ENCODE measurements at regions not wholly inside any gene's neighbourhood (a gene's known extent, or its start where the extent isn't known, plus 50 kb on each side); places are given as distances from the start of the nearest gene placed in this dataset.

- H3K36me3 ChIP-seq (ENCODE audit: control insufficient read depth in 2 of 2, extremely low read depth in 1 of 2, insufficient read depth in 2 of 2, low read length in 2 of 2): no peaks in the 10 kb centered on the region
- no peak overlapping the region for H3K9ac ChIP-seq (replicated peaks; ENCODE audit: extremely low read depth, insufficient read depth, low read length)
- intact Hi-C loops (cut with micrococcal nuclease) (no loop called here), dilution Hi-C loops (cut with MboI; ENCODE audit: extremely low pct_ligation_motif_present, low sequenced_read_pairs) (no loop called here)
- DNase-seq (ENCODE audit: low read depth, low spot score) (no peak), FAIRE-seq (no peak)
- H3K4me3 ChIP-seq (replicated peaks in 1 of 3; ENCODE audit: insufficient read depth in 1 of 3, low read depth in 1 of 3, low read length in 3 of 3): no peak overlapping the region
- no peaks in the 10 kb centered on the region for H3K4me1 ChIP-seq (ENCODE audit: control insufficient read depth, extremely low read depth, insufficient read depth, low read length)
- BruUV-seq (replicated peaks): no TSS peak
- no peaks in the 10 kb centered on the region for H3K9me1 ChIP-seq (replicated peaks; ENCODE audit: control insufficient read depth, extremely low read depth, insufficient read depth, low read length)
- no peaks in the 10 kb centered on the region for H3K79me2 ChIP-seq (ENCODE audit: control insufficient read depth, insufficient read depth, low read length)
- no peaks in the 10 kb centered on the region for H4K20me1 ChIP-seq (replicated peaks; ENCODE audit: control insufficient read depth, extremely low read depth, insufficient read depth, low read length)
- POLR2A ChIA-PET: no interaction called here
- H3K27me3 ChIP-seq (ENCODE audit: control insufficient read depth in 2 of 2, insufficient read depth in 2 of 2, low read length in 2 of 2): no peaks in the 10 kb centered on the region
- no peak overlapping the region for H3K4me2 ChIP-seq (ENCODE audit: insufficient read depth, low read length)
- H3K9me3 ChIP-seq (replicated peaks; ENCODE audit: control insufficient read depth, insufficient read depth, low read length): no peaks in the 10 kb centered on the region
- TF ChIP-seq POLR2A (IDR thresholded peaks at IDR 0.05; ENCODE audit: low read depth, low read length): no peak
- H3K27ac ChIP-seq (ENCODE audit: insufficient read depth, low read depth, low read length): no peak overlapping the region
- CTCF ChIA-PET: no interaction called here
- H2AFZ ChIP-seq (ENCODE audit: low read depth, low read length): no peak overlapping the region
Measured at GRCh38 chr4:59517007-59517406, 1683.1 kb upstream of the ADGRL3 start.

GRCh38 chr4:59518005-59518823, 1681.9 kb upstream of the ADGRL3 start:
- BruUV-seq (replicated peaks): no TSS peak
- Histone ChIP-seq H3K9me3 (replicated peaks; ENCODE audit: control insufficient read depth, insufficient read depth, low read length) (no peaks in the 10 kb centered on the region), H3K27ac (ENCODE audit: insufficient read depth, low read depth, low read length) (no peak overlapping the region), H3K27me3 (ENCODE audit: control insufficient read depth in 2 of 2, insufficient read depth in 2 of 2, low read length in 2 of 2) (no peaks in the 10 kb centered on the region), H3K9me1 (replicated peaks; ENCODE audit: control insufficient read depth, extremely low read depth, insufficient read depth, low read length) (no peaks in the 10 kb centered on the region), H4K20me1 (replicated peaks; ENCODE audit: control insufficient read depth, extremely low read depth, insufficient read depth, low read length) (no peaks in the 10 kb centered on the region), H3K79me2 (ENCODE audit: control insufficient read depth, insufficient read depth, low read length) (no peaks in the 10 kb centered on the region), H3K36me3 (ENCODE audit: control insufficient read depth in 2 of 2, extremely low read depth in 1 of 2, insufficient read depth in 2 of 2, low read length in 2 of 2) (no peaks in the 10 kb centered on the region), H3K9ac (replicated peaks; ENCODE audit: extremely low read depth, insufficient read depth, low read length) (no peak overlapping the region), H2AFZ (ENCODE audit: low read depth, low read length) (no peak overlapping the region), H3K4me3 (replicated peaks in 1 of 3; ENCODE audit: insufficient read depth in 1 of 3, low read depth in 1 of 3, low read length in 3 of 3) (no peak overlapping the region), H3K4me1 (ENCODE audit: control insufficient read depth, extremely low read depth, insufficient read depth, low read length) (no peaks in the 10 kb centered on the region), H3K4me2 (ENCODE audit: insufficient read depth, low read length) (no peak overlapping the region)
- TF ChIP-seq FOS (IDR thresholded peaks at IDR 0.05; ENCODE audit: borderline replicate concordance, insufficient read depth, low read length) (no peak), MYC (IDR thresholded peaks at IDR 0.05; ENCODE audit: low read depth, low read length) (no peak), CTCF (IDR thresholded peaks at IDR 0.05; ENCODE audit: extremely low read depth in 1 of 2, insufficient read depth in 1 of 2, low read depth in 1 of 2, low read length in 2 of 2) (no peak), MAX (IDR thresholded peaks at IDR 0.05; ENCODE audit: insufficient read depth, insufficient read length) (no peak), GATA2 (IDR thresholded peaks at IDR 0.05; ENCODE audit: insufficient read depth, insufficient read length, low read depth, low read length) (no peak), POLR2A (IDR thresholded peaks at IDR 0.05; ENCODE audit: low read depth, low read length) (no peak), POLR2AphosphoS5 (IDR thresholded peaks at IDR 0.05; ENCODE audit: insufficient read depth, low read depth, low read length) (no peak), EZH2 (IDR thresholded peaks at IDR 0.05; ENCODE audit: borderline replicate concordance, low read depth, low read length, severe bottlenecking) (no peak), JUN (IDR thresholded peaks at IDR 0.05; ENCODE audit: borderline replicate concordance, insufficient read depth, insufficient read length, low read depth) (no peak)
- ChIA-PET CTCF (no interaction called here), POLR2A (no interaction called here)
- intact Hi-C loops (cut with micrococcal nuclease): no loop called here
- dilution Hi-C loops (cut with MboI; ENCODE audit: extremely low pct_ligation_motif_present, low sequenced_read_pairs): no loop called here
- no peak for DNase-seq (ENCODE audit: low read depth, low spot score)
- FAIRE-seq: no peak
